22Rv1 (cell line): ENCODE measurements at regions not wholly inside any gene's neighbourhood (a gene's known extent, or its start where the extent isn't known, plus 50 kb on each side); places are given as distances from the start of the nearest gene placed in this dataset.

Experiments used
- CTCF ChIP-seq: fragments of 450-650 bp; IDR thresholded peaks from 2 replicates; pipeline ENCODE4 v1.5.1; 2017; ENCODE audit warnings: mild to moderate bottlenecking
- ZFX ChIP-seq: fragments of 450-650 bp; IDR thresholded peaks from 2 replicates; pipeline ENCODE4 v1.6.1; 2017; ENCODE audit warnings: antibody characterized with exemption, borderline replicate concordance

DNA sequence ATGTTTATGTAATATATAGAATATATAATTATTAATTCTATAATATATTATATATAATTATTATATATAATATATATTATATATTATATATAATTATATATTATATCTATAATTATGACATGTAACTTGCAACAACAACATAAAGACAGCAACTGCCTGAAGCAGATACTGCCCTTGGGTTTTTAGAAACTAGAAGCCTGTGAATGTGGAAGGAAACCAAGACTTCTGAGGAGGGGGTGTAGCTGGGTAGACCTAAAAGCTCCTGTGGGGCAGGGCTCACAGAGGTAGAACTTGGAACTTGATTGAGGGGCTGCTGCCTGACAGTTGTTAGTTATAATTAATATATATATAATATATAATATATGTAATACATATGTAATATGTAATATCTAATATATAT, 167.2 kb upstream of the SLIT2 start:
- no peak for TF ChIP-seq CTCF
- no peak for TF ChIP-seq ZFX
